ENCODE measurements at regions not wholly inside any gene's neighbourhood (a gene's known extent, or its start where the extent isn't known, plus 50 kb on each side); places are given as distances from the start of the nearest gene placed in this dataset.
"Not testable (repeated sequence)": the region's sequence is repeated elsewhere in the genome, so short reads cannot be mapped to it uniquely, and the experiment has no call there.

DNA sequence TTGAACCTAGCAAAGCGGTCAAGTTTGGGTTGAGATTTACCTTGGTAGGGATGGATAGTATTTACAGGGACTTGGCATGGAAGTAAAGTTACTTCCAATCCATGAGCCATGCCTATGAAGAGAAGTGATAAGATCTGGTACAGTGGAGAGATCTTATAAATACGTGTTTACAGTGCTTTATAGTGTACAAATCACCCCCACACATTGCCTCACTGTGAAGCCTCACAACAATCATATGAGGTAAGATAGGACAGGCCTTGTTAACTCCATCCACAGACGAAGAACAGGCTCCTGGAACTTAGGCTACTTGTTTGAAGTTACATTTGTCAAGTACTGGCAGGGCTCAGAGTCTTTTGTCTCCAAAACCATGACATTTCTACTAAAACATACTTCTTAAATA, 159.8 kb downstream of the PLPPR4 start:
- intact Hi-C loops (cut with DNase I): no loop called here
- TF ChIP-seq POLR2A (IDR thresholded peaks at IDR 0.05) (no peak), POLR2AphosphoS5 (IDR thresholded peaks at IDR 0.05; ENCODE audit: insufficient read depth in 1 of 2, low read depth in 1 of 2) (no peak)
- TF ChIP-seq, protein P1, sequence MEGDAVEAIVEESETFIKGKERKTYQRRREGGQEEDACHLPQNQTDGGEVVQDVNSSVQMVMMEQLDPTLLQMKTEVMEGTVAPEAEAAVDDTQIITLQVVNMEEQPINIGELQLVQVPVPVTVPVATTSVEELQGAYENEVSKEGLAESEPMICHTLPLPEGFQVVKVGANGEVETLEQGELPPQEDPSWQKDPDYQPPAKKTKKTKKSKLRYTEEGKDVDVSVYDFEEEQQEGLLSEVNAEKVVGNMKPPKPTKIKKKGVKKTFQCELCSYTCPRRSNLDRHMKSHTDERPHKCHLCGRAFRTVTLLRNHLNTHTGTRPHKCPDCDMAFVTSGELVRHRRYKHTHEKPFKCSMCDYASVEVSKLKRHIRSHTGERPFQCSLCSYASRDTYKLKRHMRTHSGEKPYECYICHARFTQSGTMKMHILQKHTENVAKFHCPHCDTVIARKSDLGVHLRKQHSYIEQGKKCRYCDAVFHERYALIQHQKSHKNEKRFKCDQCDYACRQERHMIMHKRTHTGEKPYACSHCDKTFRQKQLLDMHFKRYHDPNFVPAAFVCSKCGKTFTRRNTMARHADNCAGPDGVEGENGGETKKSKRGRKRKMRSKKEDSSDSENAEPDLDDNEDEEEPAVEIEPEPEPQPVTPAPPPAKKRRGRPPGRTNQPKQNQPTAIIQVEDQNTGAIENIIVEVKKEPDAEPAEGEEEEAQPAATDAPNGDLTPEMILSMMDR (IDR thresholded peaks at IDR 0.05): no peak
- H3K4me1 ChIP-seq: no peaks in the 10 kb centered on the region
- no peaks in the 10 kb centered on the region for H3K36me3 ChIP-seq
- H3K9me3 ChIP-seq: no peaks in the 10 kb centered on the region
- H3K4me3 ChIP-seq: no peak overlapping the region
- no peak for DNase-seq (ENCODE audit: extremely low spot score in 2 of 2)
- H3K27ac ChIP-seq: no peak overlapping the region
- no peaks in the 10 kb centered on the region for H3K27me3 ChIP-seq

DNA sequence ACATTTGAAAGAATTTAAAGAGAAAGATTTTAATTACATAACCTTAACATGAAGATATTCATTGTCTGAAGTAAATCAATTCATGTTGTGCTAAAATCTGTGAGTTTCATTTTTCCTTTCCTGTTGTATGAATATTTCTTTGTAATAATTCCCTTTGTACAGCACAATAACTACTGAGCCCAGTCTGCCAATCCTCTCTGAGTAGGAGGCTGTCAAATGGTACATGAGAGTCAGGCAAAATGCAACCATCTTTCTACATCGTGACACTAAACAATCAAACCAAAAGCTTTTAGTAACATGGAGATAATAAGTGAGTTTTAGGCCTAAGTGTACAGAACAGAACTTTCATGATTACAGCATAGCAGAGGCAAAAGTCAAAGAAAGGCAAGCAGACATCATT, 165.5 kb downstream of the PLPPR4 start:
- intact Hi-C loops (cut with DNase I): no loop called here
- no peak overlapping the region for H3K4me3 ChIP-seq
- no peak for DNase-seq (ENCODE audit: extremely low spot score in 2 of 2)
- TF ChIP-seq, protein P1 (IDR thresholded peaks at IDR 0.05): no peak
- no peak for TF ChIP-seq POLR2A (IDR thresholded peaks at IDR 0.05)
- no peak overlapping the region for H3K27ac ChIP-seq
- H3K4me1 ChIP-seq: no peaks in the 10 kb centered on the region
- no peaks in the 10 kb centered on the region for H3K9me3 ChIP-seq
- no peaks in the 10 kb centered on the region for H3K36me3 ChIP-seq
- no peaks in the 10 kb centered on the region for H3K27me3 ChIP-seq

DNA sequence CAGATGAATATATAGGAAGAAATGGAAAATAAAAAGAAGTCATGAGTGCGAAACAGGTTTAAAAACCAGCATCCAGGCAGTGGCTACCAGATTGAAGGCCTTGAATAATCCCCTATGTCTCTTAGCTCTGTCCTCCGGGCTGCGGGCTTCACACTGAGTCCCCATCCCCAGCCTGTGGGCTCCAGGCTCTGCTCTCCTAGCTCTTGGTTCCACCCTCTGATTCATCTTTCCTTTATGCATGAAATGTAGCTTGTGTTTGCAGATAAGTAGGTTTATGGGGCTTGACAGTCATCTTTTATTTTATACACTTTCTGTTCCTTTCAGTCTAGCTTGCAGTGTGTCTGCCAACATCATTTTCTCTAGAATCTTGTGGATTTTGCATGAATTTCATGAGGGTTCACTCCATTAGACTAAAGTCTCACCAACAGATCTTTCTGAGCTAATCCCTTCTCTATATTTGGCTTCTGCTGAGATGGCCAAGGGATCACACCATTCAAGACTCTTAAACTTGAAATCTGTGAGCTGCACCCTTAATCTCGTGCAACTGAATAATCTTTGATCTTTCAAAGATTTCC, 174.5 kb downstream of the PLPPR4 start:
- Histone ChIP-seq H3K4me1 (peaks cover 8% of the 10 kb centered on the region), H3K9me3 (no peaks in the 10 kb centered on the region), H3K27ac (no peak overlapping the region), H3K4me3 (no peak overlapping the region), H3K36me3 (no peaks in the 10 kb centered on the region), H3K27me3 (no peaks in the 10 kb centered on the region)
- DNase-seq (ENCODE audit: extremely low spot score in 2 of 2): no peak
- TF ChIP-seq, protein P1 (IDR thresholded peaks at IDR 0.05): no peak
- TF ChIP-seq POLR2A (IDR thresholded peaks at IDR 0.05) (no peak), POLR2AphosphoS5 (IDR thresholded peaks at IDR 0.05; ENCODE audit: insufficient read depth in 1 of 2, low read depth in 1 of 2) (no peak)
- intact Hi-C loops (cut with DNase I): no loop called here

DNA sequence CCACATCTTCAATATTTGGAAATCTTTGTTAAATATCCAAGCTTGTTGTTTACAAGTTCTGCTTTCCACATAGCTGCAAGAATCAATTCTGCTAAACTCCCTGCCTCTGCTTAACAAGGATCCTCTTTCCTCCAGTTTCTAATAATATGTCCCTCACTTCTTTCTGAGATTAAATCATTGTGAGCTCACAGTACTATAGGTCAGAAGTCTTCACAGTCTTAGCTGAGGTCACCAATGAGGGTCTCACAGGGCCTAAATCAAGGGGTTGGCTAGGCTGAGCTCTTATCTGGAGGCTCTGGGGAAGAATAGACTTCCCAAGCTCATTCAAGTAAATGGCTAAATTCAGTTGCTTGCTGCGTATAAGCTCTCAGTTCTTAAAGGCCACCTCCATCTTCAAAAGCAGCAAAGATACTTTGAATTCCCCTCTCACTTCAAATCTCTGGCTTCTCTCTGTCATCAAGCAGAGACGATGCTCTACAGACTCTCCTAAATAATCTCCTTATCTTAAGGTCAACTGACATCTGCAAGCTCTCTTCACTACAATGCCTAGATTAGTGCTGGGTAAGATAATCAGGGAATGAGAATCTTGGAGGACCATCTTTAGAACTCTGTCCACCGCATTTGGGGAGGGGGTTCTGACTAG, 175.3 kb downstream of the PLPPR4 start:
- intact Hi-C loops (cut with DNase I): no loop called here
- Histone ChIP-seq H3K27ac (no peak overlapping the region), H3K9me3 (no peaks in the 10 kb centered on the region), H3K4me3 (no peak overlapping the region), H3K36me3 (no peaks in the 10 kb centered on the region), H3K27me3 (no peaks in the 10 kb centered on the region), H3K4me1 (peaks cover 8% of the 10 kb centered on the region)
- TF ChIP-seq POLR2AphosphoS5 (IDR thresholded peaks at IDR 0.05; ENCODE audit: insufficient read depth in 1 of 2, low read depth in 1 of 2) (no peak), POLR2A (IDR thresholded peaks at IDR 0.05) (no peak)
- TF ChIP-seq, protein P1 (IDR thresholded peaks at IDR 0.05): no peak
- DNase-seq (ENCODE audit: extremely low spot score in 2 of 2): no peak

DNA sequence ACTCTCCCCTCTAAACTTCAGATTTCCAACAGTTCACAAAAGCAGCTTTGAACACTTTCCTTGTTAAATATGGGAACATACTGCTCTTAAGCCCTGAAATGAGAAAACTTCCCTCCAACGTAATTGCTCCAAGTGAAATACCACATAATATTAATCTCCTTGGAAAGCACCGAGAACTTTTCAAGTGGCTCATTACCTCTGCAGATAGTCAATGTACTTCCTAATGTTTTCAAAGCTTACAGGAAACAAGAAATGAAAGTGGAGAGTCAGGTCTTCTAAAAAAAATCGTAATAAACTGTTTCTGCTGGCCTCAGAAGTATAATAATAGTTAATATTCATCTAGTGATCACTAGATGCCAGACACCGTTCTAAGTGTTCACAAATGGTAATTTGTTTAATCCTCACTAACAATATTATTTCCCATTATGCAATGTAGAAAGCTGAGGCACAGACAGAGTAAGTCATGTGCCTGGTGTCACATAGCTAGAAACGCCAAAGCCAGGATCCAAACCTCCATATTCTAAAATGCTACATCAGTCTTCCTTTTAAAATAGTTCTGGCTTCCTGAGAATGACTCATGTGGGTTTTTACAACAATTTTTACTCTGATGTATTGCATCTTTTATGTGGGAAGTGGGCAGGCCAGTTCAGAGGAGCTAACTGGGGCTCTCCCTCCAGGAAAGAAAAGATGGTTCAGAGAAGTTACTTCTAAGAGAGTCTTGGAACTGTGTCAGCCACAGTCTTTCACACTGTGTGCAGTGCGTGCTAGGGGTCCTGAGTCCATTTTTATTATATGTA, 177.2 kb downstream of the PLPPR4 start:
- no peak overlapping the region for H3K4me3 ChIP-seq
- H3K27ac ChIP-seq: no peak overlapping the region
- H3K4me1 ChIP-seq: peaks cover 8% of the 10 kb centered on the region
- DNase-seq (ENCODE audit: extremely low spot score in 2 of 2): no peak
- H3K27me3 ChIP-seq: no peaks in the 10 kb centered on the region
- H3K36me3 ChIP-seq: no peaks in the 10 kb centered on the region
- TF ChIP-seq, protein P1 (IDR thresholded peaks at IDR 0.05): no peak
- intact Hi-C loops (cut with DNase I): no loop called here
- H3K9me3 ChIP-seq: no peaks in the 10 kb centered on the region

DNA sequence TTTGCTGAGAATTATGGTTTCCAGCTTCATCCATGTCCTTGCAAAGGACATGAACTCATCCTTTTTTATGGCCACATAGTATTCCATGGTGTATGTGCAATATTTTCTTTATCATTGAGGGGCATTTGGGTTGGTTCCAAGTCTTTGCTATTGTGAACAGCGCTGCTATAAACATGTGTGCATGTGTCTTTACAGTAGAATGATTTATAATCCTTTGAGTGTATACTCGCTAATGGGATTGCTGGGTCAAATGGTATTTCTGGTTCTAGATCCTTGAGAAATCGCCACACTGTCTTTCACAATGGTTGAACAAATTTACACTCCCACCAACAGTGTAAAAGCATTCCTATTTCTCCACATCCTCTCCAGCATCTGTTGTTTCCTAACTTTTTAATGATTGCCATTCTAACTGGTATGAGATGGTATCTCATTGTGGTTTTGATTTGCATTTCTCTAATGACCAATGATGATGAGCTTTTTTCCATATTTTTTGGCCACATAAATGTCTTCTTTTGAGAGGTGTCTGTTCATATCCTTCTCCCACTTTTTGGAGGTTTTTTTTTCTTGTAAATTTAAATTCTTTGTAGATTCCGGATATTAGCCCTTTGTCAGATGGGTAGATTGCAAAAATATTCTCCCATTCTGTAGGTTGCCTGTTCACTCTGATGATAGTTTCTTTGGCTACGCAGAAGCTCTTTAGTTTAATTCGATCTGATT, 180.1 kb downstream of the PLPPR4 start:
- DNase-seq (ENCODE audit: extremely low spot score in 2 of 2); H3K27me3 ChIP-seq; H3K9me3 ChIP-seq; H3K36me3 ChIP-seq; H3K27ac ChIP-seq; intact Hi-C loops (cut with DNase I); H3K4me3 ChIP-seq; H3K4me1 ChIP-seq: not testable (repeated sequence)

Data from vagina (tissue), 2 donors.